Stimulated activated CD8-positive, alpha-beta memory T cell treated with anti-CD3 and anti-CD28 coated beads, Interleukin-15, amount 100 ng/mL, for 1 hour (primary cell): ENCODE measurements at regions not wholly inside any gene's neighbourhood (a gene's known extent, or its start where the extent isn't known, plus 50 kb on each side); places are given as distances from the start of the nearest gene placed in this dataset.

Source experiments
- DNase-seq: peaks from one replicate; pipeline ENCODE4 v3.0.0-alpha.2; 2020; ENCODE audit warnings: low read depth

GRCh38 chr5:8848997-8849594, 696.8 kb downstream of the SEMA5A start:
- DNase-seq = no peak

- no peak for DNase-seq
Measured at GRCh38 chr5:8851101-8851500, 694.8 kb downstream of the SEMA5A start.

- DNase-seq = no peak
Measured at GRCh38 chr5:8857051-8857450, 688.8 kb downstream of the SEMA5A start.

- no peak for DNase-seq
Measured at GRCh38 chr5:8861764-8862163, 684.1 kb downstream of the SEMA5A start.

- DNase-seq = no peak
Measured at GRCh38 chr5:8864053-8864452, 681.8 kb downstream of the SEMA5A start.

- DNase-seq = no peak
Measured at GRCh38 chr5:8865266-8865665, 680.6 kb downstream of the SEMA5A start.

- no peak for DNase-seq
Measured at GRCh38 chr5:8865686-8866374, 680.0 kb downstream of the SEMA5A start.

- DNase-seq = no peak
Measured at GRCh38 chr5:8868283-8868682, 677.6 kb downstream of the SEMA5A start.

GRCh38 chr5:8869932-8870331, 675.9 kb downstream of the SEMA5A start:
- DNase-seq = no peak

GRCh38 chr5:8870349-8870958, 675.4 kb downstream of the SEMA5A start:
- DNase-seq = no peak

GRCh38 chr5:8870959-8871355, 674.9 kb downstream of the SEMA5A start:
- no peak for DNase-seq

GRCh38 chr5:8871446-8871845, 674.4 kb downstream of the SEMA5A start:
- DNase-seq = no peak

GRCh38 chr5:8875722-8876121, 670.2 kb downstream of the SEMA5A start:
- DNase-seq = no peak

- no peak for DNase-seq
Measured at GRCh38 chr5:8879248-8879647, 666.6 kb downstream of the SEMA5A start.

GRCh38 chr5:8884029-8884428, 661.8 kb downstream of the SEMA5A start:
- no peak for DNase-seq

GRCh38 chr5:8892926-8893325, 652.9 kb downstream of the SEMA5A start:
- DNase-seq = no peak

- no peak for DNase-seq
Measured at GRCh38 chr5:8894031-8894430, 651.8 kb downstream of the SEMA5A start.

GRCh38 chr5:8895062-8895461, 650.8 kb downstream of the SEMA5A start:
- no peak for DNase-seq

GRCh38 chr5:8895599-8895998, 650.3 kb downstream of the SEMA5A start:
- no peak for DNase-seq

- DNase-seq = no peak
Measured at GRCh38 chr5:8897316-8897715, 648.6 kb downstream of the SEMA5A start.

- DNase-seq = no peak
Measured at GRCh38 chr5:8905021-8905420, 640.9 kb downstream of the SEMA5A start.

GRCh38 chr5:8906303-8906967, 639.4 kb downstream of the SEMA5A start:
- DNase-seq = no peak
